Stimulated activated naive B cell treated with anti-CD40 and anti-IgM and Interleukin-4, amounts not matched to agents 10 μg/mL and 1 μg/mL and 100 μg/mL, for 72 hours (primary cell): ENCODE measurements at regions not wholly inside any gene's neighbourhood (a gene's known extent, or its start where the extent isn't known, plus 50 kb on each side); places are given as distances from the start of the nearest gene placed in this dataset.
A peak's percentile ranks its signal among the peaks of the same experiment; 100 is the strongest.

Source experiments
- ATAC-seq, 2 donors: fragments of 150-1000 bp; cut with Tn5 transposase; replicated peaks; 2 replicates each; pipeline ENCODE4 v1.10.0; 2021; ENCODE audit warnings: moderate library complexity in 1 of 2
- DNase-seq: peaks from one replicate; pipeline ENCODE4 v3.0.0; 2021
- H3K27ac Mint-ChIP-seq: one replicate; pipeline ENCODE4 v1.8.0; 2022; ENCODE audit warnings: mild to moderate bottlenecking, mixed read lengths
- H3K27me3 Mint-ChIP-seq, 2 donors: one replicate each; pipeline ENCODE4 v1.8.0; 2022; ENCODE audit warnings: mixed read lengths in 2 of 2
- H3K36me3 Mint-ChIP-seq, 2 donors: one replicate each; pipeline ENCODE4 v1.8.0; 2022; ENCODE audit warnings: mixed read lengths in 2 of 2, mild to moderate bottlenecking in 1 of 2
- H3K4me1 Mint-ChIP-seq, 2 donors: one replicate each; pipeline ENCODE4 v1.8.0; 2022; ENCODE audit warnings: mixed read lengths in 2 of 2, mild to moderate bottlenecking in 1 of 2
- H3K4me3 Mint-ChIP-seq, 2 donors: one replicate each; pipeline ENCODE4 v1.8.0; 2022; ENCODE audit warnings: mild to moderate bottlenecking in 2 of 2, mixed read lengths in 2 of 2, moderate library complexity in 1 of 2
- H3K9me3 Mint-ChIP-seq, 2 donors: one replicate each; pipeline ENCODE4 v1.8.0; 2022; ENCODE audit warnings: mixed read lengths in 2 of 2, mild to moderate bottlenecking in 1 of 2

- Mint-ChIP-seq H3K4me1 (no peaks in the 10 kb centered on the region), H3K27me3 (peaks cover 0 to 3% of the 10 kb centered on the region in 2 donors)
These were observed 246.6 kb upstream of the JAG1 start for GRCh38 chr20:10920396-10920795.

DNA sequence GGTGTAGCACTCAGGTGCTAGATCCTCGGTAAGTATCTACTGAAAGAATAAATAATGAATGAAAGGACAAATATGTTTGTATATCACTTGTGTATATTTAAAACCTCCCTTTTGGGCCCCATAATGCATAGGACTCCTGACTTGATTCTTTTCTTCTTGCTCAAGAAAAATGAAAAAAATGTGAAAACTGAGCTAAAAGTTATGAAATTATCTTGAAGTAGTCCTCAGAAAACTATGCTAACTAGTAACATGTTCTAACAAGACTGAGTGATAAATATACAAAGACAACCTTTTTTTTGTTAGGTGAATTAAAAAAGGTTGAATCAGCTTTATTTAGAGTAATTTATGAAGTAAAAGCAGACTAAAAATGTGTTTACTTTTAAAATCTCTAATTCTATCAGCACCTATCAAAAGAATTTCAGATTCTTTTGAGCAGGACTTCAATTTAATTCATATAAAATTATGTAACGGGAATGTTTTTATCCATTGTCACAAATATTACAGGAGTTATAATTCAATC, 247.8 kb upstream of the JAG1 start:
- no peak for DNase-seq
- no peaks in the 10 kb centered on the region for H3K4me1 Mint-ChIP-seq
- no peak overlapping the region for H3K4me3 Mint-ChIP-seq
- ATAC-seq = no peak
- H3K27ac Mint-ChIP-seq = no peak overlapping the region
- H3K36me3 Mint-ChIP-seq = no peaks in the 10 kb centered on the region
- H3K27me3 Mint-ChIP-seq = peaks cover 0 to 3% of the 10 kb centered on the region in 2 donors
- H3K9me3 Mint-ChIP-seq = peaks cover 0 to 6% of the 10 kb centered on the region in 2 donors

More at GRCh38 chr20:10920396-10920795, 246.6 kb upstream of the JAG1 start:
- Mint-ChIP-seq H3K9me3 (peaks cover 0 to 6% of the 10 kb centered on the region in 2 donors), H3K4me3 (no peak overlapping the region), H3K36me3 (no peaks in the 10 kb centered on the region), H3K27ac (no peak overlapping the region)
- ATAC-seq = no peak
- DNase-seq = no peak

GRCh38 chr20:10922506-10922905, 248.7 kb upstream of the JAG1 start:
- Mint-ChIP-seq H3K9me3 (peaks cover 0 to 3% of the 10 kb centered on the region in 2 donors), H3K4me3 (no peak overlapping the region), H3K36me3 (no peaks in the 10 kb centered on the region), H3K4me1 (no peaks in the 10 kb centered on the region), H3K27ac (no peak overlapping the region), H3K27me3 (peaks cover 0 to 3% of the 10 kb centered on the region in 2 donors)
- no peak for ATAC-seq
- DNase-seq = no peak

GRCh38 chr20:10922941-10923340, 249.1 kb upstream of the JAG1 start:
- H3K4me3 Mint-ChIP-seq = no peak overlapping the region
- ATAC-seq (no peak), DNase-seq (no peak)
- no peak overlapping the region for H3K27ac Mint-ChIP-seq
- peaks cover 0 to 3% of the 10 kb centered on the region in 2 donors for H3K9me3 Mint-ChIP-seq
- no peaks in the 10 kb centered on the region for H3K4me1 Mint-ChIP-seq
- H3K36me3 Mint-ChIP-seq = no peaks in the 10 kb centered on the region
- peaks cover 0 to 3% of the 10 kb centered on the region in 2 donors for H3K27me3 Mint-ChIP-seq

DNA sequence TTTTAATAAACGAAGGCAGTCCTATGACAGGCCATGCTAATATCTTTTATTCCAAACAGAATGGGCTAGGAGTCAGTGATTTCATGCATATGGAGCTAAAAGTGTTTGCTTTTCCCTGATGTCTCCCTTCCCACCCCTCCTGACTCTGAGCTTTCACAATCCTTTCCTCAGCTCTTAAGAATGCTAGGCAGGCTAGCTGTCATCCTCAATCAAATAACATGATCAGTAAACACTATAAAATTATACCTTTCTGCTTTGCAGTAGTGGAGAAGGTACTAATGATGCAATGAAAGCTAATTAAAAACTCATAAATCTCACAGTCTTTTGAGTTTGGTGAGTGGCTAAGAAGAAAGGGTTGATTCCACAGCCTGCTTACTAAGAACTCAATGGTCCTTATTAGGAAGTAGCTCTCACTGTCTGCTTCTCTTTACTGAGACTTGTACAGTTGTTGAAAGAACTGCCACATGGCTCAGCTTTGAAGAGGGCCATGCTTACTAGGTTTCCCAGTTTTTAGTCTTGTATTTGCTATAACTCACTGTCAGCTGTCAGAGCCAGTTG, 250.9 kb upstream of the JAG1 start:
- no peak for ATAC-seq
- Mint-ChIP-seq H3K27ac (no peak overlapping the region), H3K9me3 (peaks cover 0 to 1% of the 10 kb centered on the region in 2 donors), H3K36me3 (no peaks in the 10 kb centered on the region), H3K4me1 (no peaks in the 10 kb centered on the region), H3K4me3 (no peak overlapping the region), H3K27me3 (peaks cover 0 to 3% of the 10 kb centered on the region in 2 donors)
- no peak for DNase-seq

DNA sequence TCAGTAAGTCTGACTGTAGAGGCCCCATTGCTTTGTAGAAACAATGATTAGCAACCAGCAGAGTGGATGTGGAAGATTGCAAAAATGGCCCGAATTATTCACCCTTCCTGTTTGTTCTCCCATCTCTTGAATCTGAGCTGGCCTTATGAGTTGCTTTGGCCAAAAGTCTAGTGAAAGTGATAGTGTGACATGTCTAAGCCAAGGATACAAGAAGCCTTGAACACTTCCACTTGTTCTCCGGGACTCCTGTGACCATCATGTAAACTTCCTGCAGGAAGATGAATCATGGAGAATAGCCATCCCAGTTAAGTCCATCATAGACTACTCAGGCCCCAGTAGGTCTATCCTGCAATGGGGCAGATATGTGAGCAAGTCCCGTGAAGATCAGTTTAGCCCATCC, 252.0 kb upstream of the JAG1 start:
- H3K36me3 Mint-ChIP-seq = no peaks in the 10 kb centered on the region
- H3K4me3 Mint-ChIP-seq = no peak overlapping the region
- H3K27ac Mint-ChIP-seq = no peak overlapping the region
- H3K4me1 Mint-ChIP-seq = no peaks in the 10 kb centered on the region
- H3K9me3 Mint-ChIP-seq = peaks cover 0 to 6% of the 10 kb centered on the region in 2 donors
- DNase-seq (no peak), ATAC-seq (no peak)
- H3K27me3 Mint-ChIP-seq = peaks cover 0 to 3% of the 10 kb centered on the region in 2 donors

- no peak for DNase-seq
- Mint-ChIP-seq H3K27ac (no peak overlapping the region), H3K36me3 (no peaks in the 10 kb centered on the region), H3K9me3 (peaks cover 0 to 10% of the 10 kb centered on the region in 2 donors), H3K4me1 (no peaks in the 10 kb centered on the region), H3K27me3 (peaks cover 0 to 3% of the 10 kb centered on the region in 2 donors), H3K4me3 (no peak overlapping the region)
- no peak for ATAC-seq
These were observed 253.3 kb upstream of the JAG1 start for GRCh38 chr20:10927011-10927583.

GRCh38 chr20:10927936-10928840, 254.4 kb upstream of the JAG1 start:
- DNase-seq (no peak), ATAC-seq (no peak)
- peaks cover 0 to 3% of the 10 kb centered on the region in 2 donors for H3K27me3 Mint-ChIP-seq
- no peaks in the 10 kb centered on the region for H3K4me1 Mint-ChIP-seq
- no peak overlapping the region for H3K4me3 Mint-ChIP-seq
- no peak overlapping the region for H3K27ac Mint-ChIP-seq
- peaks cover 0 to 8% of the 10 kb centered on the region in 2 donors for H3K9me3 Mint-ChIP-seq
- no peaks in the 10 kb centered on the region for H3K36me3 Mint-ChIP-seq

GRCh38 chr20:10928841-10929421, 255.1 kb upstream of the JAG1 start:
- Mint-ChIP-seq H3K9me3 (peaks cover 0 to 8% of the 10 kb centered on the region in 2 donors), H3K27ac (no peak overlapping the region), H3K4me1 (no peaks in the 10 kb centered on the region), H3K4me3 (no peak overlapping the region), H3K36me3 (no peaks in the 10 kb centered on the region), H3K27me3 (peaks cover 0 to 3% of the 10 kb centered on the region in 2 donors)
- no peak for ATAC-seq
- DNase-seq = no peak

- no peak for DNase-seq
- Mint-ChIP-seq H3K27me3 (no peaks in the 10 kb centered on the region), H3K4me3 (no peak overlapping the region), H3K9me3 (peaks cover 4 to 8% of the 10 kb centered on the region in 2 donors), H3K27ac (no peak overlapping the region), H3K36me3 (no peaks in the 10 kb centered on the region), H3K4me1 (no peaks in the 10 kb centered on the region)
- no peak for ATAC-seq
These were observed 262.0 kb upstream of the JAG1 start for GRCh38 chr20:10935658-10936402.

- DNase-seq = no peak
- Mint-ChIP-seq H3K27me3 (no peaks in the 10 kb centered on the region), H3K27ac (no peak overlapping the region), H3K9me3 (peaks cover 6 to 9% of the 10 kb centered on the region in 2 donors), H3K36me3 (no peaks in the 10 kb centered on the region), H3K4me1 (no peaks in the 10 kb centered on the region), H3K4me3 (no peak overlapping the region)
- no peak for ATAC-seq
These were observed 263.0 kb upstream of the JAG1 start for GRCh38 chr20:10936786-10937185.

- ATAC-seq (no peak), DNase-seq (no peak)
- Mint-ChIP-seq H3K27ac (no peak overlapping the region), H3K4me3 (no peak overlapping the region), H3K27me3 (no peaks in the 10 kb centered on the region), H3K9me3 (peaks cover 5 to 12% of the 10 kb centered on the region in 2 donors), H3K4me1 (no peaks in the 10 kb centered on the region), H3K36me3 (no peaks in the 10 kb centered on the region)
These were observed 265.6 kb upstream of the JAG1 start for GRCh38 chr20:10939331-10939941.

- Mint-ChIP-seq H3K4me1 (no peaks in the 10 kb centered on the region), H3K9me3 (peaks cover 3 to 8% of the 10 kb centered on the region in 2 donors), H3K36me3 (no peaks in the 10 kb centered on the region), H3K27ac (no peak overlapping the region), H3K4me3 (no peak overlapping the region), H3K27me3 (no peaks in the 10 kb centered on the region)
- no peak for DNase-seq
- peak; percentile 46 to 62 for ATAC-seq
These were observed 267.1 kb upstream of the JAG1 start for GRCh38 chr20:10940941-10941340.
